Psoas muscle (tissue), 7 donors: ENCODE measurements at regions not wholly inside any gene's neighbourhood (a gene's known extent, or its start where the extent isn't known, plus 50 kb on each side); places are given as distances from the start of the nearest gene placed in this dataset.
A peak's percentile ranks its signal among the peaks of the same experiment; 100 is the strongest.

Source experiments
- ATAC-seq, 4 donors: fragments of 200-7000 bp; cut with Tn5 transposase; one replicate each; pipeline ENCODE4 v1.9.1; 2020; ENCODE audit warnings: moderate library complexity in 3 of 4, mild to moderate bottlenecking in 2 of 4
- DNase-seq, 2 donors: peaks; one replicate each; pipeline ENCODE4 v3.0.0-alpha.2; 2020
- H3K27ac ChIP-seq: fragments of 200-600 bp; one replicate; pipeline ENCODE4 v1.8.0; 2022
- H3K27me3 ChIP-seq, 3 donors: fragments of 200-600 bp in 1 of 3; one replicate each; pipeline versions ENCODE4 v1.6.1 to v1.8.0; 2013 to 2022; ENCODE audit warnings: low read length in 2 of 3, mild to moderate bottlenecking in 2 of 3, moderate library complexity in 1 of 3; ENCODE audit not compliant: insufficient read depth in 3 of 3
- H3K36me3 ChIP-seq, 2 donors: fragments of 200-600 bp in 1 of 2; one replicate each; pipeline versions ENCODE4 v1.6.1 to v1.8.0; 2013 to 2022; ENCODE audit warnings: low read depth in 1 of 2, mild to moderate bottlenecking in 1 of 2, moderate library complexity in 1 of 2; ENCODE audit not compliant: insufficient read depth in 1 of 2
- H3K4me1 ChIP-seq: fragments of 200-600 bp; one replicate; pipeline ENCODE4 v1.8.0; 2022
- H3K4me3 ChIP-seq: fragments of 200-600 bp; one replicate; pipeline ENCODE4 v1.8.0; 2022; ENCODE audit warnings: mild to moderate bottlenecking
- H3K9me3 ChIP-seq: fragments of 200-600 bp; one replicate; pipeline ENCODE4 v1.8.0; 2022
- WGBS, 3 donors: extraction: QIAGEN DNeasy Blood & Tissue Kit; methylation state at CpG; one replicate each; pipeline versions ENCODE4 v1.1.6 to v1.1.7; 2013; 5-methylcytosine and 5-hydroxymethylcytosine counted together
- intact Hi-C, 2 donors: fragments of 100-400 bp; cut with DNase I; formaldehyde crosslinking; loops; one replicate each; pipeline versions ENCODE4 v1.11.0 to v1.14.2; 2022
- TF ChIP-seq, protein P1 (sequence below): fragments of 200-600 bp; IDR thresholded peaks from one replicate; pipeline ENCODE4 v1.8.0; 2022; ENCODE audit warnings: antibody characterized with exemption
- donor health status: healthy with polysubstance abuse.
- donor health status: DM: no; HTN: no; CAD: no; lungs with moderate emphysema.
- donor health status: Bipolar disorder and iron deficiency.
- donor health status: healthy.
- donor health status: DM: yes; HTN: yes; CAD: no.
- donor health status: DM: no; HTN: no; CAD: no.
- donor health status: DM: yes; HTN: yes; CAD: no.

- ATAC-seq: no peak
- Histone ChIP-seq H3K36me3 (no peaks in the 10 kb centered on the region), H3K27ac (no peak overlapping the region), H3K9me3 (no peaks in the 10 kb centered on the region), H3K4me1 (no peaks in the 10 kb centered on the region), H3K27me3 (no peaks in the 10 kb centered on the region), H3K4me3 (no peak overlapping the region)
- DNase-seq: no peak
- intact Hi-C loops: no loop called here
- TF ChIP-seq, protein P1, sequence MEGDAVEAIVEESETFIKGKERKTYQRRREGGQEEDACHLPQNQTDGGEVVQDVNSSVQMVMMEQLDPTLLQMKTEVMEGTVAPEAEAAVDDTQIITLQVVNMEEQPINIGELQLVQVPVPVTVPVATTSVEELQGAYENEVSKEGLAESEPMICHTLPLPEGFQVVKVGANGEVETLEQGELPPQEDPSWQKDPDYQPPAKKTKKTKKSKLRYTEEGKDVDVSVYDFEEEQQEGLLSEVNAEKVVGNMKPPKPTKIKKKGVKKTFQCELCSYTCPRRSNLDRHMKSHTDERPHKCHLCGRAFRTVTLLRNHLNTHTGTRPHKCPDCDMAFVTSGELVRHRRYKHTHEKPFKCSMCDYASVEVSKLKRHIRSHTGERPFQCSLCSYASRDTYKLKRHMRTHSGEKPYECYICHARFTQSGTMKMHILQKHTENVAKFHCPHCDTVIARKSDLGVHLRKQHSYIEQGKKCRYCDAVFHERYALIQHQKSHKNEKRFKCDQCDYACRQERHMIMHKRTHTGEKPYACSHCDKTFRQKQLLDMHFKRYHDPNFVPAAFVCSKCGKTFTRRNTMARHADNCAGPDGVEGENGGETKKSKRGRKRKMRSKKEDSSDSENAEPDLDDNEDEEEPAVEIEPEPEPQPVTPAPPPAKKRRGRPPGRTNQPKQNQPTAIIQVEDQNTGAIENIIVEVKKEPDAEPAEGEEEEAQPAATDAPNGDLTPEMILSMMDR: no peak
These were observed 236.6 kb upstream of the FAM83B start for GRCh38 chr6:54609981-54610380.

DNA sequence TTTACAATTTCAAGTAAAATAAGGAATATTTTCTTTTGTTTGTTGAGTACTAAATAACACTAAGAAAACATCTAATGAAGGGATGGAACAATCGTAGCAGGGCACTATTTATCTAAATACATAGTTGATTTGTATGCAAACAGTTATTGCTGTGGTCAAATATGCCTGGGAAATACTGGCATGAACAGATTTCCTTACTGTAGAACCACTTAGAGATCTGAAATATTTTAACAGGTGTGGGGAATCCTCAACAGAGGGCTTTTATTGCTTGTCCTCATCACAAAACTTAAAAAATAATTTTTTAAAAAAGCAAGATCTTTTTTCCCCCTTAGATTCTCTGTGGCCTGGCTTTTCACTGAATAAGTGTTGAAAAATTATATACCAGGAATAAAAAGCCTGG is 233.0 kb upstream of the FAM83B start:
- no peak overlapping the region for H3K4me3 ChIP-seq
- DNase-seq (no peak), ATAC-seq (no peak)
- H3K9me3 ChIP-seq: no peaks in the 10 kb centered on the region
- 68 to 86% (median 69%) methylated on average over 1 of the region's 1 CpG for WGBS, 3 donors
- no peaks in the 10 kb centered on the region for H3K27me3 ChIP-seq
- no peak overlapping the region for H3K27ac ChIP-seq
- intact Hi-C loops: no loop called here
- TF ChIP-seq, protein P1: no peak
- no peaks in the 10 kb centered on the region for H3K4me1 ChIP-seq
- no peaks in the 10 kb centered on the region for H3K36me3 ChIP-seq

DNA sequence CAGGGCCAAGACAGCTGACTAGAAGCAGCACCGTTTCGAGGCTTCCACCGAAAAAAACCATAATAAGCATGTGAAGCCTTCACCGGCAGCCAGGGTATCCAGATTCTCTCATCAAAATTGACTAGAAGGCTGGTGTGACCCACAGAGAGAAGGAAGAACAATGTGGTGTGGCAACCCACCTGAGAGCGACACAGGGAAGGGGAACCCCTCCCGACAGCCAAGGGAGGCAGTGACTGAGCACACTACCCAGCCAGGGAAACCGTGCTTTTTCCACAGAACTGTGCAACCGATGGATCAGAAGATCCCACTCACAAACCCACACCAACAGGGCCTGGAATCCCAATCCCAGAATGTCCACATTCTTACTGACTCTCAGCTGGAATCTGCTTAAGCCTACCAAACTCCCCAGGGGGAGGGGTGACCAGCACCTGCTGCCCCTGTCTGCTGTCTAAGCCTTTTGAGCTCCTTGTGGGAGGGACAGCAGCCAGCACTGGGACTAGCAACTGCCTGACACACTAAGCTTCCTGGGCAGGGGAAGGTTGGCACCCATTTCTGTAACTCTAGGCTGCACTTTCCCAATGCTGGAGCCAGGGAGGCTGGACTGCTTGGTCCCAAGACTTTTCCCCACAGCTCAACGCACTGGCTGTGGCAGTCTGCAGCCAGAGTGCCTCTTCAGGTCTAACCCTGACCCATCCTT is 231.9 kb upstream of the FAM83B start:
- WGBS, 3 donors: 38 to 49% (median 39%) methylated on average over 9 of the region's 9 CpGs
- peak; percentile 21 to 60 for DNase-seq

GRCh38 chr6:54617730-54618129 is 228.8 kb upstream of the FAM83B start:
- 15 to 58% (median 27%) methylated on average over 1 of the region's 1 CpG for WGBS, 3 donors

More for the DNA sequence above, 231.9 kb upstream of the FAM83B start:
- Histone ChIP-seq H3K27ac (no peak overlapping the region), H3K27me3 (no peaks in the 10 kb centered on the region), H3K9me3 (no peaks in the 10 kb centered on the region), H3K4me3 (no peak overlapping the region), H3K36me3 (no peaks in the 10 kb centered on the region), H3K4me1 (no peaks in the 10 kb centered on the region)
- intact Hi-C loops: no loop called here
- TF ChIP-seq, protein P1: no peak
- peak; percentile 78 to 91 (median 86) for ATAC-seq

More at GRCh38 chr6:54617730-54618129, 228.8 kb upstream of the FAM83B start:
- H3K27me3 ChIP-seq: no peaks in the 10 kb centered on the region
- no peak for ATAC-seq
- H3K4me1 ChIP-seq: no peaks in the 10 kb centered on the region
- H3K4me3 ChIP-seq: no peak overlapping the region
- no peaks in the 10 kb centered on the region for H3K36me3 ChIP-seq
- intact Hi-C loops: no loop called here
- TF ChIP-seq, protein P1: no peak
- DNase-seq: no peak
- H3K9me3 ChIP-seq: no peaks in the 10 kb centered on the region
- no peak overlapping the region for H3K27ac ChIP-seq
